Spleen (tissue), 11 donors: ENCODE measurements at regions not wholly inside any gene's neighbourhood (a gene's known extent, or its start where the extent isn't known, plus 50 kb on each side); places are given as distances from the start of the nearest gene placed in this dataset.

Source experiments
- DNase-seq: peaks from one replicate; pipeline ENCODE4 v3.0.0-alpha.2; 2020
- H3K27ac ChIP-seq, 8 donors: fragments of 200-600 bp; sonication (generic) in 7 of 8; 1 replicate in 4 of 8; 2 replicates in 4 of 8; pipeline versions ENCODE4 v1.5.0 to v1.8.0; 2016 to 2021; ENCODE audit warnings: inconsistent platforms in 4 of 8, mild to moderate bottlenecking in 4 of 8, moderate library complexity in 1 of 8
- H3K27me3 ChIP-seq, 7 donors: fragments of 200-600 bp; sonication (generic) in 6 of 7; replicated peaks in 1 of 7; 1 replicate in 4 of 7; 2 replicates in 3 of 7; pipeline versions ENCODE4 v1.5.0 to v1.8.0; 2016 to 2021; ENCODE audit warnings: inconsistent platforms in 3 of 7, mild to moderate bottlenecking in 1 of 7
- H3K36me3 ChIP-seq, 6 donors: fragments of 200-600 bp; sonication (generic) in 5 of 6; 1 replicate in 4 of 6; 2 replicates in 2 of 6; pipeline versions ENCODE4 v1.5.0 to v1.8.0; 2016 to 2021; ENCODE audit warnings: inconsistent platforms in 2 of 6
- H3K4me1 ChIP-seq, 6 donors: fragments of 200-600 bp; sonication (generic) in 5 of 6; 1 replicate in 3 of 6; 2 replicates in 3 of 6; pipeline versions ENCODE4 v1.5.0 to v1.8.0; 2016 to 2021; ENCODE audit warnings: inconsistent platforms in 3 of 6
- H3K4me3 ChIP-seq, 8 donors: fragments of 200-600 bp; sonication (generic) in 7 of 8; 1 replicate in 4 of 8; 2 replicates in 4 of 8; pipeline versions ENCODE4 v1.5.0 to v1.8.0; 2016 to 2021; ENCODE audit warnings: inconsistent platforms in 4 of 8, mild to moderate bottlenecking in 4 of 8, moderate library complexity in 2 of 8
- H3K9me3 ChIP-seq, 8 donors: fragments of 200-600 bp; sonication (generic) in 7 of 8; 1 replicate in 4 of 8; 2 replicates in 4 of 8; pipeline versions ENCODE4 v1.5.0 to v1.8.0; 2016 to 2021; ENCODE audit warnings: inconsistent platforms in 4 of 8
- POLR2A ChIP-seq, 3 donors: fragments of 450-650 bp; IDR thresholded peaks; one replicate each; pipeline ENCODE4 v1.5.1; 2017; ENCODE audit warnings: antibody characterized with exemption in 3 of 3, mild to moderate bottlenecking in 1 of 3
- POLR2AphosphoS5 ChIP-seq, 3 donors: sonication (generic); formaldehyde crosslinking; IDR thresholded peaks; one replicate each; pipeline ENCODE4 v1.5.1; 2017; ENCODE audit warnings: antibody characterized with exemption in 3 of 3
- WGBS, 5 donors: extraction: QIAGEN DNeasy Blood & Tissue Kit in 3 of 5; methylation state at CpG; one replicate each; pipeline versions ENCODE4 v1.1.5 to v1.1.7; 2013 to 2018; 5-methylcytosine and 5-hydroxymethylcytosine counted together
- intact Hi-C: fragments of 100-400 bp; cut with DNase I; formaldehyde crosslinking; loops from one replicate; pipeline ENCODE4 v1.15.0; 2023; ENCODE audit warnings: low total_unique reads
- TF ChIP-seq, protein P1 (sequence below), 11 experiments: fragments of 200-600 bp in 7 of 11; fragments of 450-650 bp in 4 of 11; sonication (generic) in 4 of 11; IDR thresholded peaks in 8 of 11; conservative IDR thresholded peaks in 3 of 11; 1 replicate in 7 of 11; 2 replicates in 4 of 11; pipeline versions ENCODE4 v1.4.0 to v1.8.0; 2016 to 2021; ENCODE audit warnings: antibody characterized with exemption in 11 of 11, inconsistent platforms in 4 of 11, mild to moderate bottlenecking in 1 of 11
- donor health status: healthy with polysubstance abuse.
- donor health status: DM: no; HTN: no; CAD: no; lungs with moderate emphysema.
- donor health status: DM: no; HTN: no; CAD: no.
- donor health status: Bipolar disorder and iron deficiency.
- donor health status: healthy.
- donor health status: DM: no; HTN: no; CAD: no.
- donor health status: DM: yes; HTN: yes; CAD: no.

DNA sequence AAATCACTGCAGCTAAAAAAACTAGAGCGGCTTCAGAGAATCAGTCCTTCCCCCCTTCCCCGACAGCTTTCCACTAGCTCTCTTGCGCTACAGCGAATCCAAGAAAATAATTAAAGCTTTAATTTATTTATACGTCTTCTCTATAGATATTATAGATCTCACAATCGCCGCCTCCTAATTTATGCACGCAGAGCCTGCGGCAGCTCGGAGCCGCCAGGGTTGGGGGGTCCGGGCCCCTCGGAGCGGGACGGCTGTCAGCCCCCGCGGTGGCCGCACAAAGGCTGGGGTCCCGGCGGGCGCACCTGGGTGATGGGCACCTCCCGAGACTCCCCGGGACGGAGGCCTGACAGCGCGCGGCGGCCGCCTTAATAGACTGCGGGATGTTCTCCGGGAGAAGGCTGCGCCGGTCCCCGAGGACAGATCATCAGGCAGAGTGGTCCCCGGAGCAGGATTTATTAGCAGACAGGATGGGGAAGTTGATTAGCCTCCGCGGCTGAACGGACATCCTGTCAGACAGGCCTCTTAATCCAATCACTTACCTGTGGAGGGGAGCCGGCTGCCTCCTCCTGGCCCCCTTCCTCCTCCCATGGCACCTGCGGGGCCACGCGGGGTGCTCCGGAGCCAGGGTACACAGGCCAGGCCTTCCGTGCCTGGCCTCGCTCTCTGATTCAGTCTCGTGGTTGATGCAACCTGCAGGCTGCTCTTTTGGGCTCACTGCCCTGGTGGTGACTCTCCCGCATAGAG is 166.8 kb downstream of the MELK start:
- TF ChIP-seq POLR2AphosphoS5 (IDR thresholded peaks at IDR 0.05) (no peak), POLR2A (IDR thresholded peaks at IDR 0.05) (no peak)
- TF ChIP-seq, protein P1, sequence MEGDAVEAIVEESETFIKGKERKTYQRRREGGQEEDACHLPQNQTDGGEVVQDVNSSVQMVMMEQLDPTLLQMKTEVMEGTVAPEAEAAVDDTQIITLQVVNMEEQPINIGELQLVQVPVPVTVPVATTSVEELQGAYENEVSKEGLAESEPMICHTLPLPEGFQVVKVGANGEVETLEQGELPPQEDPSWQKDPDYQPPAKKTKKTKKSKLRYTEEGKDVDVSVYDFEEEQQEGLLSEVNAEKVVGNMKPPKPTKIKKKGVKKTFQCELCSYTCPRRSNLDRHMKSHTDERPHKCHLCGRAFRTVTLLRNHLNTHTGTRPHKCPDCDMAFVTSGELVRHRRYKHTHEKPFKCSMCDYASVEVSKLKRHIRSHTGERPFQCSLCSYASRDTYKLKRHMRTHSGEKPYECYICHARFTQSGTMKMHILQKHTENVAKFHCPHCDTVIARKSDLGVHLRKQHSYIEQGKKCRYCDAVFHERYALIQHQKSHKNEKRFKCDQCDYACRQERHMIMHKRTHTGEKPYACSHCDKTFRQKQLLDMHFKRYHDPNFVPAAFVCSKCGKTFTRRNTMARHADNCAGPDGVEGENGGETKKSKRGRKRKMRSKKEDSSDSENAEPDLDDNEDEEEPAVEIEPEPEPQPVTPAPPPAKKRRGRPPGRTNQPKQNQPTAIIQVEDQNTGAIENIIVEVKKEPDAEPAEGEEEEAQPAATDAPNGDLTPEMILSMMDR (IDR thresholded peaks at IDR 0.05 in 8 of 11, conservative IDR thresholded peaks at IDR 0.05 in 3 of 11), result no peak
- 10 to 20% (median 15%) methylated on average over 44 to 47 of the region's 47 CpGs for WGBS, 5 donors
- Histone ChIP-seq H3K36me3 (no peaks in the 10 kb centered on the region), H3K27me3 (peaks cover 0 to 77% (median 15%) of the 10 kb centered on the region in 7 donors), H3K4me3 (peak overlapping the region in 3 of 8 donors; percentile 0 to 53 (median 5)), H3K4me1 (peaks cover 0 to 9% (median 3%) of the 10 kb centered on the region in 6 donors), H3K9me3 (no peaks in the 10 kb centered on the region), H3K27ac (no peak overlapping the region)
- intact Hi-C loops, result no loop called here
- DNase-seq, result no peak

DNA sequence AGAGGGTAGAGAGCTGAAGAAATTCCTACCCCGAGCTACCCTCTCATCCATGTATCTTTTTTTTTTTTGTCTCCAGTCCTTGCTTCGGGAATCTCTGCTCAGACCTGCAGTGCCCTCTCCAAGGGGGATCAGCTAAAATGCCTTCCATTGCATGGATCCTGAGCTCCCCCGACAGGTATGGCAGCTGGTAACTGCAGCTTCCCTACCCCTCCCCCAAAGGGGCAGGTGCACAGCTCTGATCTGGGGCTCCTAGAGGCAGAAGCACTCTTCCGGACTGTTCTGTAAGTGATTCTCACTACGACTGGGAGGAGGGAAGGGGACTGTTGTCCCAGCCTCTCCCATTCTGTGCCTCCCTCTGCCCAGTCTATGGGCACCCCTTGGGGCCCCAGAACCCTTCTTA is 169.6 kb downstream of the MELK start:
- 51 to 64% (median 58%) methylated on average over 5 of the region's 5 CpGs for WGBS, 5 donors
- Histone ChIP-seq H3K9me3 (no peaks in the 10 kb centered on the region), H3K4me1 (peaks cover 0 to 9% (median 3%) of the 10 kb centered on the region in 6 donors), H3K4me3 (no peak overlapping the region), H3K27me3 (peaks cover 0 to 80% (median 15%) of the 10 kb centered on the region in 7 donors), H3K27ac (no peak overlapping the region), H3K36me3 (no peaks in the 10 kb centered on the region)
- no peak for DNase-seq
- TF ChIP-seq POLR2A (IDR thresholded peaks at IDR 0.05), result no peak
- intact Hi-C loops, result no loop called here

DNA sequence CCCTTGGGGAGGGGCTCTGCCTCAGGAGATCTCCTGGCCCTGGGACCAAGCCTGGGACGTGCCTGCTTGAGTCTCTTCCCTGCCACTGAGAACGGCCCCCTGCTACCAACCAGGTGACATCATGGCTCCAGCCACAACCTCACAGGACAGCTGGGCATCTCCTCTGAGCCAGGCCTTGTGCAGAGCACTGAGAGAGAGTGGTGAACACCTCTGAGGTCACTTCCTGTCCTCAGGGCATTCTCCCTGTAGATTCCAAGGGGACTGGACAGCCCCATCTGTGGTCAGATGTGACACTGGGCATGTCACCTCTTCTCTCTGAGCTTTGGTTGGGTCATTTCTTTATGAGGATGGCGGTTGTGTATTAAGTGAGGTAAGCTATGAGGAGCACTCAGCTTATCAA is 172.0 kb downstream of the MELK start:
- H3K27me3 ChIP-seq, result peaks cover 0 to 80% (median 5%) of the 10 kb centered on the region in 7 donors
- intact Hi-C loops, result no loop called here
- TF ChIP-seq POLR2A (IDR thresholded peaks at IDR 0.05) (no peak), POLR2AphosphoS5 (IDR thresholded peaks at IDR 0.05) (no peak)
- TF ChIP-seq, protein P1 (IDR thresholded peaks at IDR 0.05 in 8 of 11, conservative IDR thresholded peaks at IDR 0.05 in 3 of 11), result no peak

DNA sequence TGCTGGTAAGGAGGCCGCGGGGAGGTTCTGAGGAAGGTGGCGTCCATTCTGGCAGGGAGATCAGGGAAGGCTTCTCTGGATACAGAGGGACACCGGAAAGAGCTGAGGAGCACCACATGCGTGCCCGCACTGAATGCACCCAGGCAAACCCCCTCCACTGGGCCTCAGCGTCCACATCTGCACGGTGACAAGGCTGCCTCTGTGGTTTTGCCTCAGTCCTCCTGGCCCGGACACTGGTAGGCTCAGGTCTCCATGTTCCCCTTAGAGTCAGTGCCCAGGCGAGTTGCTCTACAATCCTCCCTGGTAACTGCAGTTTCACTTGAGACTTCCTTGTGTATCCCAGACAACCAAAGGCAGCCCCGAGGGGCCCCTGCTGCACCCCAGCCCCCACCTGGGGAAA is 173.3 kb downstream of the MELK start:
- no peaks in the 10 kb centered on the region for H3K4me1 ChIP-seq
- H3K27me3 ChIP-seq, result peaks cover 0 to 68% (median 0%) of the 10 kb centered on the region in 7 donors
- intact Hi-C loops, result no loop called here
- no peaks in the 10 kb centered on the region for H3K9me3 ChIP-seq
- DNase-seq, result no peak
- WGBS, 5 donors, result 67 to 89% (median 81%) methylated on average over 10 to 11 of the region's 11 CpGs
- TF ChIP-seq POLR2A (IDR thresholded peaks at IDR 0.05) (no peak), POLR2AphosphoS5 (IDR thresholded peaks at IDR 0.05) (no peak)
- TF ChIP-seq, protein P1 (IDR thresholded peaks at IDR 0.05 in 8 of 11, conservative IDR thresholded peaks at IDR 0.05 in 3 of 11), result no peak
- H3K36me3 ChIP-seq, result no peaks in the 10 kb centered on the region
- no peak overlapping the region for H3K4me3 ChIP-seq
- no peak overlapping the region for H3K27ac ChIP-seq

More for the DNA sequence above, 172.0 kb downstream of the MELK start:
- H3K4me1 ChIP-seq, result peaks cover 0 to 4% (median under 1%) of the 10 kb centered on the region in 6 donors
- no peak for DNase-seq
- H3K4me3 ChIP-seq, result no peak overlapping the region
- WGBS, 5 donors, result 51 to 79% (median 62%) methylated on average over 1 to 3 of the region's 3 CpGs
- no peaks in the 10 kb centered on the region for H3K9me3 ChIP-seq
- no peak overlapping the region for H3K27ac ChIP-seq
- H3K36me3 ChIP-seq, result no peaks in the 10 kb centered on the region
